22Rv1 (cell line): ENCODE measurements at regions not wholly inside any gene's neighbourhood (a gene's known extent, or its start where the extent isn't known, plus 50 kb on each side); places are given as distances from the start of the nearest gene placed in this dataset.

Experiments used
- CTCF ChIP-seq: fragments of 450-650 bp; IDR thresholded peaks from 2 replicates; pipeline ENCODE4 v1.5.1; 2017; ENCODE audit warnings: mild to moderate bottlenecking
- ZFX ChIP-seq: fragments of 450-650 bp; IDR thresholded peaks from 2 replicates; pipeline ENCODE4 v1.6.1; 2017; ENCODE audit warnings: antibody characterized with exemption, borderline replicate concordance

GRCh38 chr4:19707876-19708275, 543.8 kb upstream of the SLIT2 start:
- no peak for TF ChIP-seq CTCF
- TF ChIP-seq ZFX = no peak
